Esophagus squamous epithelium (tissue), 5 donors: ENCODE measurements at regions not wholly inside any gene's neighbourhood (a gene's known extent, or its start where the extent isn't known, plus 50 kb on each side); places are given as distances from the start of the nearest gene placed in this dataset.

Source experiments
- DNase-seq: peaks from one replicate; lab custom pipeline; 2025; lab: John Stamatoyannopoulos, UW
- H3K27ac ChIP-seq, 4 donors: fragments of 200-600 bp; sonication (generic); one replicate each; pipeline ENCODE4 v1.5.1; 2016 to 2019; ENCODE audit warnings: mild to moderate bottlenecking in 1 of 4
- H3K27me3 ChIP-seq, 4 donors: fragments of 200-600 bp; sonication (generic); 1 replicate in 3 of 4; 2 replicates in 1 of 4; pipeline versions ENCODE4 v1.5.1 to v1.6.0; 2017 to 2021; ENCODE audit warnings: antibody characterized with exemption in 1 of 4
- H3K36me3 ChIP-seq, 3 donors: fragments of 200-600 bp; sonication (generic); one replicate each; pipeline ENCODE4 v1.5.1; 2016 to 2019
- H3K4me1 ChIP-seq, 3 donors: fragments of 200-600 bp; sonication (generic); one replicate each; pipeline ENCODE4 v1.5.1; 2017 to 2019
- H3K4me3 ChIP-seq, 4 donors: fragments of 200-600 bp; sonication (generic); 1 replicate in 3 of 4; 2 replicates in 1 of 4; pipeline ENCODE4 v1.5.1; 2016 to 2019; ENCODE audit warnings: mild to moderate bottlenecking in 2 of 4, moderate library complexity in 1 of 4
- H3K9me3 ChIP-seq, 3 donors: fragments of 200-600 bp; sonication (generic); one replicate each; pipeline ENCODE4 v1.5.1; 2016 to 2019
- CTCF ChIP-seq, 6 experiments: fragments of 450-650 bp in 4 of 6; fragments of 200-600 bp in 2 of 6; sonication (generic) in 2 of 6; IDR thresholded peaks; one replicate each; pipeline ENCODE4 v1.5.1; 2016 to 2019; ENCODE audit warnings: antibody characterized with exemption in 6 of 6, mild to moderate bottlenecking in 4 of 6, moderate library complexity in 4 of 6
- POLR2A ChIP-seq, 4 donors: fragments of 450-650 bp; IDR thresholded peaks; one replicate each; pipeline ENCODE4 v1.6.1; 2017; ENCODE audit warnings: antibody characterized with exemption in 4 of 4, mild to moderate bottlenecking in 4 of 4, moderate library complexity in 3 of 4
- WGBS, 2 donors: methylation state at CpG; one replicate each; pipeline ENCODE4 v1.1.5; 2018; 5-methylcytosine and 5-hydroxymethylcytosine counted together
- intact Hi-C: fragments of 100-400 bp; cut with DNase I; formaldehyde crosslinking; loops from one replicate; pipeline ENCODE4 v1.15.0; 2022
- donor health status: DM: yes; HTN: yes; CAD: no.

DNA sequence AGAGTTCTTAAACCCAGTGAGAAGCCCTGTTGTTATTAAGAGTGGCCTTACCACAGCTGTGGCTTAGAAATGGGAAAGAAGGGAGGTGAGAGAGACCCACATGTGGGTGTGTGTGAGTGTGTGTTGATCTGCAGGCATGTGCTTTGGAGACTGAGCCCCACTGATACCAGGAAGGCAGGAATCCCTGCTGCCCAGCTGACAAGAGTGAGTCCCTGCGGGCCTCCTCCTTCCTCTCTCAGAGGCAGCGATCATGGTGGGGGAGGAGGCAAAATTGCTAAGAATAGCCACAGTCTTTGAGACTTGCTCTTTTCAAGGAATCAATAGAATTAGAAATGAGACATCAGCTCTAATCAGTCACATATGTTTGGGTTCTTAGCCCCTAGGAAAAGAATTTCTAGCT, 87.0 kb upstream of the WARS2 start:
- Histone ChIP-seq H3K36me3 (no peaks in the 10 kb centered on the region), H3K9me3 (no peaks in the 10 kb centered on the region), H3K27ac (no peak overlapping the region), H3K27me3 (no peaks in the 10 kb centered on the region), H3K4me3 (no peak overlapping the region), H3K4me1 (no peaks in the 10 kb centered on the region)
- DNase-seq: no peak
- 79 to 84% methylated on average over 2 of the region's 2 CpGs for WGBS, 2 donors
- intact Hi-C loops: no loop called here
- TF ChIP-seq POLR2A (IDR thresholded peaks at IDR 0.05) (no peak), CTCF (IDR thresholded peaks at IDR 0.05) (no peak)

- H3K9me3 ChIP-seq: no peaks in the 10 kb centered on the region
- H3K4me1 ChIP-seq: no peaks in the 10 kb centered on the region
- no peak for DNase-seq
- no peak overlapping the region for H3K4me3 ChIP-seq
- intact Hi-C loops: no loop called here
- 55 to 63% methylated on average over 4 of the region's 4 CpGs for WGBS, 2 donors
- no peak overlapping the region for H3K27ac ChIP-seq
- H3K27me3 ChIP-seq: no peaks in the 10 kb centered on the region
- TF ChIP-seq POLR2A (IDR thresholded peaks at IDR 0.05) (no peak), CTCF (IDR thresholded peaks at IDR 0.05) (no peak)
- H3K36me3 ChIP-seq: no peaks in the 10 kb centered on the region
Observed at GRCh38 chr1:119228335-119229080, 88.1 kb upstream of the WARS2 start.

- Histone ChIP-seq H3K4me3 (no peak overlapping the region), H3K27ac (no peak overlapping the region), H3K4me1 (no peaks in the 10 kb centered on the region), H3K36me3 (no peaks in the 10 kb centered on the region), H3K9me3 (no peaks in the 10 kb centered on the region), H3K27me3 (no peaks in the 10 kb centered on the region)
- intact Hi-C loops: no loop called here
- WGBS, 2 donors: 82 to 83% methylated on average over 2 of the region's 2 CpGs
- TF ChIP-seq CTCF (IDR thresholded peaks at IDR 0.05): no peak
- TF ChIP-seq POLR2A (IDR thresholded peaks at IDR 0.05): no peak
- DNase-seq: no peak
Observed at GRCh38 chr1:119235120-119235519, 94.7 kb upstream of the WARS2 start.

DNA sequence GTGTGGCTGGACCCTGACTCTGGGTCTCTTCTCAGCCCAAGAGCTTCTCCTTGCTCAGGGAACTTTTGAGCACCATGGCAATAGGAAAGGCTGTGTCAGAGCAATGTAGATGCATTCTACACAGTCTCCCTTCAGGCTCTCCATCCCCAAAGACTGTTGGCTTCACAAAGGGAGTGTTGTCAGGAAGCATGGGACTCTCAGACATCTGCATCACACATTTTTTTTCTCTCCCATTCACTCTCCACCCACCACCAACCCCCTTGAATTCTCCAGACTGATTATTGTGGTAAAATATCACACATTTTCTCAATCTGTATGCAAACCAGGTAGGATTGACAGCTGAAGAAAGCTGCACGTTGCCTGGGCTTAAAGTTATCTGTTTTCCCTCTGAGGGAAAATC, 105.4 kb upstream of the WARS2 start:
- Histone ChIP-seq H3K4me3 (no peak overlapping the region), H3K4me1 (peaks cover 0 to 5% (median 0%) of the 10 kb centered on the region in 3 donors), H3K9me3 (no peaks in the 10 kb centered on the region), H3K27ac (no peak overlapping the region), H3K36me3 (no peaks in the 10 kb centered on the region), H3K27me3 (no peaks in the 10 kb centered on the region)
- WGBS, 2 donors: 40 to 63% methylated on average over 1 of the region's 1 CpG
- TF ChIP-seq POLR2A (IDR thresholded peaks at IDR 0.05) (no peak), CTCF (IDR thresholded peaks at IDR 0.05) (no peak)
- DNase-seq: no peak
- intact Hi-C loops: no loop called here

DNA sequence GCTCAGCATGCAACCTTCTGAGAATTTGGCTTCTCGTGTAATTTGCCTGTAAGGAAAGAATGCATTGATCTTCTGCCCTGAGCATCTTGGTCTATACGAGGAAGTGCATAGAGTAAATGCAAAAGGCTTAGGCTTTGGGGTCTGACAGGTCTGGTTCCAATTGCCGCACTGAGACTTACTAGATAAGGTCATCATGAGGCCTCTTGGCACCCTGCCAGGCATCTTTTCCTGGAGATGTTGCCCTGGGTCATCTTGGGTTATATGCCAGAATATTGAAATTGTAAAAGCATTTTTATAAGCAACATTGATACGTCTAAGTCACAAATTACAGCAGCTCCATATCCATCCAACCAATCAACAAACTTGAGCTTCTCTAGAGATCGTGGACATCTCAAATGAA, 108.8 kb upstream of the WARS2 start:
- WGBS, 2 donors: 91 to 92% methylated on average over 5 of the region's 5 CpGs
- TF ChIP-seq CTCF (IDR thresholded peaks at IDR 0.05) (no peak), POLR2A (IDR thresholded peaks at IDR 0.05) (no peak)
- Histone ChIP-seq H3K9me3 (no peaks in the 10 kb centered on the region), H3K36me3 (no peaks in the 10 kb centered on the region), H3K27ac (no peak overlapping the region), H3K27me3 (no peaks in the 10 kb centered on the region), H3K4me3 (no peak overlapping the region), H3K4me1 (peaks cover 0 to 19% (median 0%) of the 10 kb centered on the region in 3 donors)
- DNase-seq: no peak
- intact Hi-C loops: no loop called here
